GM06990 (cell line): ENCODE measurements at regions not wholly inside any gene's neighbourhood (a gene's known extent, or its start where the extent isn't known, plus 50 kb on each side); places are given as distances from the start of the nearest gene placed in this dataset.

Experiments
- DNase-seq: peaks from one replicate; pipeline ENCODE4 v3.0.0-alpha.2; 2011; ENCODE audit not compliant: insufficient read length; ENCODE audit errors: extremely low read depth
- H3K27me3 ChIP-seq: replicated peaks from 2 replicates; pipeline ENCODE4 v1.6.0; 2011; ENCODE audit warnings: low read length; ENCODE audit not compliant: control insufficient read depth, insufficient read depth
- H3K36me3 ChIP-seq: 2 replicates; pipeline ENCODE4 v1.5.1; 2011; ENCODE audit warnings: low read length; ENCODE audit not compliant: control insufficient read depth, insufficient read depth
- H3K4me3 ChIP-seq: replicated peaks from 2 replicates; pipeline ENCODE4 v1.5.1; 2011; ENCODE audit warnings: low read depth, mild to moderate bottlenecking, control low read depth, low read length
- TF ChIP-seq, protein P1 (sequence below): IDR thresholded peaks from 2 replicates; pipeline ENCODE4 v1.5.1; 2011; ENCODE audit warnings: low read length, control low read depth, mild to moderate bottlenecking, inconsistent platforms; ENCODE audit not compliant: insufficient read depth, poor library complexity, severe bottlenecking

- no peak for DNase-seq
- Histone ChIP-seq H3K4me3 (no peak overlapping the region), H3K36me3 (no peaks in the 10 kb centered on the region), H3K27me3 (no peaks in the 10 kb centered on the region)
- TF ChIP-seq, protein P1, sequence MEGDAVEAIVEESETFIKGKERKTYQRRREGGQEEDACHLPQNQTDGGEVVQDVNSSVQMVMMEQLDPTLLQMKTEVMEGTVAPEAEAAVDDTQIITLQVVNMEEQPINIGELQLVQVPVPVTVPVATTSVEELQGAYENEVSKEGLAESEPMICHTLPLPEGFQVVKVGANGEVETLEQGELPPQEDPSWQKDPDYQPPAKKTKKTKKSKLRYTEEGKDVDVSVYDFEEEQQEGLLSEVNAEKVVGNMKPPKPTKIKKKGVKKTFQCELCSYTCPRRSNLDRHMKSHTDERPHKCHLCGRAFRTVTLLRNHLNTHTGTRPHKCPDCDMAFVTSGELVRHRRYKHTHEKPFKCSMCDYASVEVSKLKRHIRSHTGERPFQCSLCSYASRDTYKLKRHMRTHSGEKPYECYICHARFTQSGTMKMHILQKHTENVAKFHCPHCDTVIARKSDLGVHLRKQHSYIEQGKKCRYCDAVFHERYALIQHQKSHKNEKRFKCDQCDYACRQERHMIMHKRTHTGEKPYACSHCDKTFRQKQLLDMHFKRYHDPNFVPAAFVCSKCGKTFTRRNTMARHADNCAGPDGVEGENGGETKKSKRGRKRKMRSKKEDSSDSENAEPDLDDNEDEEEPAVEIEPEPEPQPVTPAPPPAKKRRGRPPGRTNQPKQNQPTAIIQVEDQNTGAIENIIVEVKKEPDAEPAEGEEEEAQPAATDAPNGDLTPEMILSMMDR = no peak
Observed at GRCh38 chr1:191890433-191891088, 267.7 kb upstream of the RGS18 start.

DNA sequence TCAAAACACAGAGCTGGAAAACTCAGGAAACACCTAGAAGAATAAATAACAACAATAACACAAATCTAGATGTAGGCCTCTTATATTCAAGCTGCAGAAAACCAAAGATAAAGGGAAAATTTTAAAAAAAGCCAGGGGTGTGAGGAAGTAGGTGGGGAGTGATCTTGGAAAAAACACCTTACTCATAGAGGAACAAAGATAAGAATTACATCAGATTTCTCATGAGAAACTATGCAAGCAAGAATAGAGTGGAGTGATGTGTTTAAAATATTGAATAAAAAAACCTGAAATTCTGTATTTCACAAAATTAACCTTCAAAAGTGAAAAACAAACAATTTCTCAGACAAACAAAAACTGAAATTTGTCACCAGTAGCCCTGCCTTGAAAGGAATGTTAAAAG is 265.5 kb upstream of the RGS18 start:
- no peak for DNase-seq
- Histone ChIP-seq H3K4me3 (no peak overlapping the region), H3K27me3 (no peaks in the 10 kb centered on the region), H3K36me3 (no peaks in the 10 kb centered on the region)
- TF ChIP-seq, protein P1 = no peak

- no peaks in the 10 kb centered on the region for H3K36me3 ChIP-seq
- H3K4me3 ChIP-seq = no peak overlapping the region
- TF ChIP-seq, protein P1 = no peak
- no peak for DNase-seq
- H3K27me3 ChIP-seq = no peaks in the 10 kb centered on the region
Observed at GRCh38 chr1:191895049-191895448, 263.2 kb upstream of the RGS18 start.

- no peaks in the 10 kb centered on the region for H3K36me3 ChIP-seq
- DNase-seq = no peak
- TF ChIP-seq, protein P1 = no peak
- no peak overlapping the region for H3K4me3 ChIP-seq
- no peaks in the 10 kb centered on the region for H3K27me3 ChIP-seq
Observed at GRCh38 chr1:191895462-191896058, 262.7 kb upstream of the RGS18 start.

- no peak overlapping the region for H3K4me3 ChIP-seq
- H3K36me3 ChIP-seq = no peaks in the 10 kb centered on the region
- TF ChIP-seq, protein P1 = no peak
- DNase-seq = no peak
- H3K27me3 ChIP-seq = no peaks in the 10 kb centered on the region
Observed at GRCh38 chr1:191897134-191897533, 261.1 kb upstream of the RGS18 start.
